GM19372 (cell line): ENCODE measurements at regions not wholly inside any gene's neighbourhood (a gene's known extent, or its start where the extent isn't known, plus 50 kb on each side); places are given as distances from the start of the nearest gene placed in this dataset.

Experiments
- ATAC-seq: cut with Tn5 transposase; IDR thresholded peaks from one replicate; pipeline ENCODE4 v1.9.1; 2021; ENCODE audit warnings: mild to moderate bottlenecking, low read depth, moderate library complexity; ENCODE audit not compliant: unreplicated experiment

DNA sequence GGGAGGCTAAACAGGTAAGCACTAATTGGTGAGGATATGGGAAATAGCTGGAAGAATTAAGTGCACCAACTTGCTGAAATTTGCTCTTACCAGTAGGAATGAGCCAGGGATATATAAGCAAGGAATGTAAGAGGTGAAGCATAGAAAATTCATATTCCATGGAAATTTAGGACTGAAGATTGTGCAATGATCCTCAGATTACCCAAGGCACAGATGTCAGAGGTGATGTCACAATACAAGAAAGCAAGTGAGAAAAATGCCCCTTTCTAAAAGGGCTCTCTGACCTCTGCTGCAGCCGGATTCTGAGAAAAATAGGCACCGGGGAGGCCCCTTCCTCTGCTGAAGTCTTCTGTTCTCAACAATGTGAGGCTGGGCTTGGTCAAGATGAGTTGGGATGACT is 112.3 kb upstream of the ZNF678 start:
- ATAC-seq: no peak

DNA sequence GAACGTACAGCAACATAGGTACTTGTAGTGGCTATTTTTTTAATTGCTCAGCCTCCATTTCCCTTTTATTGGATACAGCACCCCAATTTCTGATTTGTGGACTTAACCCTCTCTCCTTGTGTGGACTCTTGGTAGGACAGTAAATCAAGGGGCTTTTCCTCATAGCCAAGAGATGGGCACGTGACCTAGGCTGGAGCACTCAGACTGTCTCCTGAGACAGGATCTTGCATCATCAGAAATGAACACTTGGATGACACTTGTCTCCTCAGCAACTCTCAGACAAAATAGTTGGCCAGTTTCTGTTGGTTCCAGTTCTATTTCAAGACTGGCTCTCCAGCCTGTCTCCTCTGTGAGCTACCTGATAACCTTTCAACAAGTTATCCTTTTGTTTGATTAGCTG is 112.9 kb upstream of the ZNF678 start:
- no peak for ATAC-seq

DNA sequence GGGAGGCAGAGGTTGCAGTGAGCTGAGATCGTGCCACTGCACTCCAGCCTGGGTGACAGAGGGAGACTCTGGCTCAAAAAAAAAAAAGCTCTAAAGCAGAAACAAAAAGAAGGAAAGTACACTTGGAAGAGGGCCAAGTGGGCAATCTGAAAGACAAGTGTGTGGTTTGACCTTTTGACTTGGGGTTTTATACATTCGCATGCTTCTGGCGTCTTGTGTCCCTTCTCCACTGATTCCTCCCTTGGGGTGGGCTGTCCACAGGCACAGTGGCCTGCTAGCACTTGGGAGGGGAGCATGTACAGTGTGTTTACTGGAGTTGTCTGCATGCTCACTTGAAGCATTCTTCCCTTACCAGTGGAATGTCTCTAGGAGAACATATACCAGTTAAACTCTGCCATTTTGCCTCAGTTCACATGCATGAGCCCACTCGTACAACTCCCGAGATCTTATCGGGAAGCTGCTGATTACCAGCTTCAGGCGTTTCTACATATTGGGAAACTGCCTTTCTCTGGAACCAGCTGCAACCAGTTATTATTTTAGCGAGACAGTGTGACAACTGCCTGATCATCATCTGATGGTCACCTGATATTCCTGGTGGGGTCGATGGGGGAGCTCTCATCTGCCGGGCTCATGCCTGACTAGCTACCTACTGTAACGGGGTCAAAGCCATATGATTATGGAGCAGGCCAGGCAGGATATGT is 113.5 kb upstream of the ZNF678 start:
- ATAC-seq: no peak

DNA sequence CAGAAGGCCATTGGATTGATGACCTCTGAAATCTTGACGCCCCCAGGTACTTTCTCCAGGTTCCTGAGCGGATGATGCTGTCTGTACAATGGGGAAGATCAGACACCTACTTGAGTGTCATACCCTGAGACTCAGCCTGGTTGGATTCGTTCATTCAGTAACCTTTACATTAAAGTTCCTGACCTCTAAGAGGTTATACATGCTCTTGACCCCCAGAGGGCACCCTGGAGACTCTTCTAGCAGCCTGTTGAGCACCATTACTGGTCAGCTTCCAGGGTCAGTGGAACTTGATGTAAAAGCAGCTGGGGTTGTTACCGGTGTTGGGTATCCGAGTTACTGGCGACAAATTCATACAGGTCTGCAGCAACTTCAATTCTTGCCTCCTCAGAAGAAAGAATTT is 114.3 kb upstream of the ZNF678 start:
- ATAC-seq: no peak

DNA sequence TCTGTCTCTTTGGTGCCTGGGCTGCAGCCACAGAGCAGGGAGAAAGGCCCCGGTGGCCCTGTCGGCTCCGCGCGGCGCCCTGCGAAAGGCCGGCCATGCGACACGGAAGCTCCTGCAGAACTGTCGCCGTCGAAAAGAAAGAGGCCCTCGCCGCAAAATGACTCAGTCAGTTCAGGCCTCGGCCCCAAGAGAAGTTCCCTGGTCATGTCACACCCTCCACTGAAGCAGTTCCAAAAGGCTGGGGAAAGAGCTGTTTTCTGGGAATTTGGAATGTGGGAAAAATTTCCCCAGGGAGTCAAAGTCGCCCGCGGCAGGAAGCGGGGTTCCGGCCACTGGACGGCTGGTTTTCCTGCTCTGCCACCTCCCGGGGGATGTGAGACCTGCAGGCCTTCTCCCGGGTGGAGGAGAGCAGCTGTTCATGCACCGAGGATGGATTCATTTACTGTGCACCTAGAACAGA is 115.8 kb upstream of the ZNF678 start:
- no peak for ATAC-seq

DNA sequence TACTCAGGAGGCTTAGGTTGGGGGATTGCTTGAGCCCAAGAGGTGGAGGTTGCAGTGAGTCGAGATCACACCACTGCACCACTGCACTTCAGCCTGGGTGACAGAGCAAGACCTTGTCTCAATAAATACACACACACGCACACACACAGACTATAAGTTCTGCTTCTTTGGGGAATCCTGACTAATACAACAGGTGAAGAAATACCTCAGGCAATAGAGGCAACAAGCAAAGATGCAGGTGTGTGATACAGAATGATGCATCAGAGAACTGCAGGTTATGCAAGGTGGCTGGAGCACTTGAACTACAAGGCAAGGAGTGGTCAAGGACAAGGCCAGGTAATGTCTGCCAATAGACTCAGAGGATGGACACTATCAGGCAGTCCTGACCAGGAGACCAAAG is 117.6 kb upstream of the ZNF678 start:
- ATAC-seq: no peak

DNA sequence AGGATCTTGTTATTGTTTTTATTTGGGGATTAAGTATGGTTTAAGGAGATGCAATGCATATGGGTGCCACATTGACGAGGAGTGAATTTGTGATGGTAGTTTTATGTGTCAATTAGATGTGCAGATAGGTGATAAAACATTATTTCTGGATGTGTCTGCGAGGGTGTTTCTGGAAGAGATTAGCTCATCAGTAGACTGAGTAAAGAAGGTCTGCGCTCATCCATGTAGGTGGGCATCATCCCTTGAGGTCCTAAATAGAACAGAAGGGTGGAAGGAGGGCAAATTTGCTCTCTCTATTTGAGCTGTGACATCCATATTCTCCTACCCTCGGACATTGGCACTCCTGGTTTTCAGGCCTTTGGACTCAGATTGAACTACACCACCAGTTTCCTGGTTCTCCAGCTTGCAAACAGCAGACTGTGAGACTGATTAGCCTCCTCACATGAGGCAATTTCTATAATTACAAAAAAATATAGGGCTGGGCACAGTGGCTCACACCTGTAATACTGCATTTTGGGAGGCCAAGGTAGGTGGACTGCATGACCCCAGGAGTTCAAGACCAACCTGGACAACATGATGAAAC is 118.2 kb upstream of the ZNF678 start:
- no peak for ATAC-seq

DNA sequence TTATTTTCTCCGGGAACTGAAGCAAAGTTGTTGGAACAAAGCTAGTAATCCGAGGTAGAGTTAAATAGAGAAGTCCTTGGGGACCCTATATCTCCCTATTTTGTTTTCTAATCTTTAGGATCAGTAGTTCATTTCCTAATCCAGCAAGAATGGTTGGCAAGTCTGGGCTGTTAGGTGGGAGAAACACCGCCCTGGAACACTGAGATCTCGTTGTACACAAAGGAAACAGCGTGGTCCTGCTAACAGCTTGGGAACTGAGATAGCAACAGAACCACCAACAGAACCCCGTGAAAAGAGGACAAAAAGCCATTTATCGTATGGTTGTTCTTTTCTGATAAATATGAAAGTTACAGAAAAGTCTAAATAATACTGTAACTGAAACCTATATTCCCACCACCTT is 121.9 kb upstream of the CDC42BPA start:
- ATAC-seq: no peak

DNA sequence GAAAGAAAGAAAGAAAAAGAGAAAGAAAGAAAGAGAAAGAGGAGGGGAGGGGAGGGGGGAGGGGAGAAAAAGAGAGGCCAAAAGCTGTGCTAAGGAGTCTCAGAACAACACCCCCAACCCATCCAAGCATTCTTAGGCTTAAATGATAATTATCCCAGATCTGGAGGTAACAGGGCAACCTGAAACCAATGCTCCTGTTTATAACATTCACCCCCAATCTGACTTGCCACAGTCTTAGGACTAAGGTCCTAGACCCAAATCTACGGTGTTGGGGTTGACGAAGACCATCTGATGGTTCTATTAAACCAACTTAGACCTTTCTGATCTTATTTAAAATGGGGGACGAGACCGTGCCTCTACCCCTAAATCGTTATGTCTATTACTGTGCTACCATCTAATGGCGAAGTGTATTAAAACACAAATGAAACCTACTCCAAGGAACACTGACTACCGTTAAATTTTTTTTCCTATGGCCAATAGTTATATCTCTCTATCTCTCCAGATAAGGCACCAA is 119.3 kb upstream of the CDC42BPA start:
- ATAC-seq: peak; percentile 82

DNA sequence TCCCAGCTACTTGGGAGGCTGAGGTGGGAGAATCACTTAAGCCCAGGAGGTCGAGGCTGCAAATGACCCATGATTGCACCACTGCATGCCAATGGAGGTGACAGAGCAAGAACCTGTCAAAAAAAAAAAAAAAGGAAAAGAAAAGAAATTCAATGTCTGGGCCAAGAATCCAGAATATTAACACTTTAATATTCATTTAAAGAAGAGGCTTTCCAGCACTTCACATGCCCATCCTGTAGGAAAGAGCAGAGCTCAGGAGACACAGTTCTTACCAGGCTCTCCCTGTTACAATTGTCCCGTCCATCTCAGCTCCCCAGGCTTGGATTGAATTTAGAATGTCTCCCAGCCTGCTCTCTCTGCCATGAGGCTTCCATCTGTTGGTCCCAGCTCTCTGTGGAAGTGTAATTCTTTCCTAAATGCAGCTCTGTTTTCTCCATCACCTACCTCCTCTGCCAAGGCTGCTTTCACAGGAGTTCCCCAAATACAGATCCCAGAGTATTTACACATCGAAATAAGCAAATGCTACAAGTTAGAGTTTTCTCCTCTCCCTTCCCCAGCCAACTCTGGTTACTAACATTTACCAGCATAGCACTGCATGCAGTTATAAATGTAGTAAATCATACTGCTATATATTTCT is 116.6 kb upstream of the CDC42BPA start:
- no peak for ATAC-seq

DNA sequence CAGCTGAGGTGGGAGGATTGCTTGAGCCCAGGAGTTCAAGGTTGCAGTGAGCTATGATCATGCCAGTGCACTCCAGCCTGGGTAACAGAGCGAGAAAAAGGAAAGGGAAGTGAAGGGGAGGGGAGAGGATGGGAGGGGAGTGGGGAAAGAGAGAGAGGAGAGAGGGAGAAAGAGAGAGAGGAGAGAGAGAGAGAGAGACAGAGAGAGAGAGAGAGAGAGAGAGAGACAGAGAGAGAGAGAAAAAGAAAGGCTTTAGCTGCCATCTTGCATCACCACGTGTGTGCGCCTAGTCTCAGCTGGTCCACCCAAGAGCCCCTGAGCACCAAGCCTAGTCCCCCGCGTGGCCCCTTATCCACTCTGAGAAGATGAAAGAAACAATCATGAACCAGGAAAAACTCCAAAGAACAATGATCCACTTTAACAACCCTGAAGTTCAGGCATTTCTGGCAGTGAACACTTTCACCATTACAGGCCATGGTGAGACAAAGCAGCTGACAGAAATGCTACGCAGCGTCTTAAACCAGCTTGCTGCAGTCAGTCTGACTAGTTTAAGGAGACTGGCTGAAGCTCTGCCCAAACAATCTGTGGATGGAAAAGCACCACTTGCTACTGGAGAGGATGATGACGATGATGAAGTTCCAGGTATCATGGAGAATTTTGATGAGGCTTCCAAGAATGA is 115.5 kb upstream of the CDC42BPA start:
- ATAC-seq: no peak

DNA sequence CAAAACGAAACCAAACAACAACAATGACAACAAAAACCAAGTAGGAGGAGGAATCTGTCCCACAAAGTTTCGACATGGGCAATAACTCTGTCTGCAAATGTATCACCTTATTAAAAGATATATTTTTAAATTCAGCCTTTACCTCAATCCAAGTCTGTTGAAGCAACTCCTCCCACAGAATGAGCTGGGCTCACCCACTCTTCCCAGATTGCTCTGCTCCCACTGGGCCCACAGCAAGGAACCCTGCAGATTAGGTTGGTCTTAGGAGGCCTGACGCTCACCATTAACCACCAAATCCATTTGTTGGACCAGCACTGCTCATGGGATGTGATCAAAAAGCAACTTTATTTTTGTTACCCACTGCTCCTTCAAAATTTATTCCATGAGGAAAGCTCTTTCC is 114.7 kb upstream of the CDC42BPA start:
- ATAC-seq: no peak

DNA sequence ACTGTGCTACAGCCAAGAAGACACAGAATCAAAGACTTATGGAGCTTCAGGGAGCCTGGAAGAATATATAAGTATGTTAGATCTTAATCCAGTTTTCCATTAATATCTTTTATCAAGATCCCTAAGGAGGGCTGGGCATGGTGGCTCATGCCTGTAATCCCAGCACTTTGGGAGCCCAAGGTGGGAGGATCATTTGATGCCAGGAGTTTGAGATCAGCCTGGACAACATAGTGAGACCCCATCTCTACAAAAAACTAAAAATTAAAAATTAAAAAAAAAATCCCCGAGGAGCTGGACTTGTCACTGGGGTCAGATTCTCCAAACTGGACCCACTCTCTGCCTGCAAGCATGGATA is 113.9 kb upstream of the CDC42BPA start:
- ATAC-seq: no peak

DNA sequence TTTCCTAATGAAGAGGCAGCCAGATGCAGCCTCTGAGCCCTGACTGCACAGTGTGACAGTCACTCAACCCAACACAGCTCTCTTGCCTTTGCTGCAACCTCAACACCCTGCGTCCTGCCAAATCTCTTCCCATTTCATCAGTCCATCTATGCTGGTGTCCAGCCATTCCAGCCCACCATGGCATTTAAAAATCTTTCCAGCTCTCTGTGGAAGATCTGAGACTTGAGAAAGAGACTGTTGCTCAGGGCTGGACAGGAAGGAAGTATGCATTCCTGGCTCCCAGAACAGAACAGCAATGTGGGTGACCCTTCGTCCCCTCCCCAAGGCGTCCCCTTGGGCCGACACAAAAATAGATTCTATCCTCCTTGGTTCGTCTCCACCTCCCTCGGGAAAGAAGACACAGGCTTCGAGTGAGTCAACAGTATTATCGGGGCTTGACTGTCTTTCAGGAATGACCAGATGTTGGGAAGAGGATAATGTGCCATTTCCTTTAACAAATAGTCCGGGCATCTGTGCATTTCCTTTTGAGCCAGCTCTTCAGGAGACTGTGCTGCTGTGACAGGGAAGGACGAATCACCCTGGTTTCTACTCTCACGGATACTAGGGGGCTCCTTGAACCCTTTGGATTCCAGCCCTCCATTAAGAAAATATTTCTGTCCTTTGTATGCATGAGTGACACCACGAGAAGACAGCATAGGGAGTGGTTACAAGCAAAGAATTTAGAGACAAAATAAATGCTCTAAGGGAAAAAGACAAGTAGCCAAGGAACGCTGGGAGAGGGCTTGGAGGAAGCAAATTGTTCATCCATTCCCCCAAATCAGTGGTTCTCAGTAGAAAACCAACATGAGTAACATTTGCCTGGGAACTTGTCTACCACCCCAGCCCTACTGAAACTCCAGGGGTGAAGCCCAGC is 111.4 kb upstream of the CDC42BPA start:
- no peak for ATAC-seq

DNA sequence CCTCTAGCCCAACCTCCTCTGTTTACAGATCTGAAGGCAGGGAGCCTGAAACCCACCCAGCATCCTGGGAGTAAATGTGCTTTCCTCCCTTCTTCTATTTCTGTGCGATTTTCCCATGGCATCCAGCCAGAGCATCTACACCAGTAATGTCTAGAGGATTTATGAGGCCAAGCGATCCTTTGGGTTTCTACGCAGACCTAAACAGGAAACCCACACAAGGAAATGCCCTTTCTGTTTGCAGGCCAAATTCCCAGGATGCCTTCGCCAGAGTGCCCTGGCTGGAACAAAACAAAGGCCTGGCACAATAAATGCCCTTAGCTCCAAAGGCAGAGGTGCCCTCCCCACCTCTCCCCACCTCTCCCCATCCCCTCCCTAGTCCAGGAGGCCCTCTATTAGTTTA is 110.5 kb upstream of the CDC42BPA start:
- ATAC-seq: no peak

DNA sequence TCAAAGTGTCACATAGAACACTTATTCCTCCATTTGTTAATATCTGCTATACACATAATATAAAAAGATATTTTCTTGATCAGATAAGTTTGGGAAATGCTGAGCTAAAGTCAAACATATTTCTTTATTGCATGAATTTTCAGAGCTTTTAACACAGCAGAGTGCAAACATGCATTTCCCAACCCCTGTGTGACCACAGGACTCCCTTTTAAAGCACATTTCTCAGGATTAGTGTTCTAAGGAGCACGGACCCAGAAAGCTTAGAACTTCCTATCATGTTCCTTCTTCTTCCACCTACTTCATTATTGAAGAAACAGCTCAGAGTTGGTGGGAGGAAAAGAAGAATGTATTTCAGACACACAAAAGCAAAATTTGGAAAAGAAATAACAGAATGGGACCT is 109.1 kb upstream of the CDC42BPA start:
- ATAC-seq: no peak

DNA sequence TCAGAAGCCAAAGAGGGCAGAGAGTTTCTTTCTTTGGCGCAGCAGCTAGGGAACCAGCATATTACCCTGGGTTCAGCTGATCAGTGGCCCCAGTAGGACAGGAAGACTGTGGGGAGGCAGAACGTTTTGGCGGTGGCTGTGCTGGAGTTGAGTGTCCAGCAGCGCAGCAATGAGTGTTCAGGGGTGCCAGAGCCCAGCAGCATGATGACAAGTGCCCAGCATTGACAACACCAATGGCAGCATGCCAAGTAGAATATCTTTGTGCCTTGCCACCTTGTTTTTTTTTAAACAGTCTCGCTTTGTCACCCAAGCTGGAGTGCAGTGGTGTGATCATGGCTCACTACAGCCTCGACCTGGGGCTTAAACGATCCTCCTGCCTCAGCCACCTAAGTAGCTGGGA is 106.7 kb upstream of the CDC42BPA start:
- ATAC-seq: no peak

DNA sequence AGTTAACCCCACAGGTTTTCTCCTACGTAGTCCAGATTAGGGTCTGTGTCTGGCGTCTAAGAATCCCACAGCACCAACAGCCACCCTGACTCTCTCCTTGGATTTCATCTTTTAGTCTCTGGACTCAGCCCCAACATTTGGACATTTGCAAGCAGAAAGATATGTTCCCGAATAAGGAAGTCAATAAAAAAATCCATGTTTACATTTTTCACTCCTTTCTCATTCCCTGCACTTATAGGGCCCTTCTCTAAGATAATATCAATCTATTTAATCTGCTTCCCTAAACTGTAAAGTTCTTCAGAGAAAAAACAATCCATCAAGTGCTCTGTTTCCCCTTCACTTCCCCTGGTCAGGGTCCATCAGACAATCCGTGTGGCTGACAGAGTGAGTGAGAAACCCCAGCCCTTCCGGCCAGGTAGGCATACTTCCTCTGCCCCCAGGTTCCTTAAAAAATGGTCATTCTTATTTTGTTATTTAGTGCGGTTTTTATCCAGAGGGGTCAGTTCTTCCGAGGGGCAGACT is 105.9 kb upstream of the CDC42BPA start:
- ATAC-seq: no peak

DNA sequence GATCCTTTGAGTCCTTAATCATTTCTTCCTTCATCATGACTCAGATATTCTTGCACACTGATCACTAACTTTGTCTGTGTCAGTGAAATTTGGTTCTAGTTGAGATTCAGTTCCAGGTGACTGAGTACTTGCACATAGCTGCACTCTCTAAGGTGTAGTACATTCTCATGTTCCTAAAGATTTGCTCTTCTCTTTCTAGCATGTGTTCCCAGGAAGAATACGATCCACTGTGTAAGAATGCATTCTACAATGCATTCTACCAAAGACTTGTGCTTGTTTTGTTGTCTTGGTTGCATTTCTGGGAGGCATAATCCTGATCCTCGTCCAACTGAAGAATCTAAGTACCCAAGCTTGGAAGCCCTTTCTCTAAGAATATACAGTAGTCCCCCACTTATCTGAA is 104.3 kb upstream of the CDC42BPA start:
- no peak for ATAC-seq

DNA sequence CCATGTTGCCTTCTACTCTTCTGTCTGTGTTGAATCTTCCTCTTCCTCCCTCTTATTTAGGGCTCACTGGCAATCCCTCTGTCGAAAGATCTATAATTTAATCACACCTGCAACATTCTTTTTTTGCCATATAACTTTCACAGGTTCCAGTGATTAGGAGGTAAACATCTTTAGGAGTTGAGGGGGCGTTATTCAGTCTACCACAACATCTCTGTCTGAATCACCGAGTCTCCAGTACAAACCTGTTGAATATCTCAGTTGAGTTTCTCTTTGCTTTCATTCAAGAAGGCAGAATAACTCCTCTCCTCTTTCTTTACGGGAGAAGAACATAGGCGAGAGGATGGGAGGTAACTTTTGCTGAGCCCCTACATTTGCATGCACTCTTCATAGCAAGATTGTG is 101.9 kb upstream of the CDC42BPA start:
- no peak for ATAC-seq
